Hepatocyte (in vitro differentiated cells): ENCODE measurements at regions not wholly inside any gene's neighbourhood (a gene's known extent, or its start where the extent isn't known, plus 50 kb on each side); places are given as distances from the start of the nearest gene placed in this dataset.

Source experiments
- EZH2 ChIP-seq: fragments of 200-600 bp; sonication (generic); IDR thresholded peaks from 2 replicates; pipeline ENCODE4 v1.6.1; 2016; ENCODE audit warnings: antibody characterized with exemption, mild to moderate bottlenecking, borderline replicate concordance
- EZH2phosphoT487 ChIP-seq: fragments of 200-600 bp; sonication (generic); IDR thresholded peaks from one replicate; pipeline ENCODE4 v1.6.1; 2018; ENCODE audit warnings: antibody characterized with exemption, mild to moderate bottlenecking, low read depth, moderate library complexity; ENCODE audit not compliant: unreplicated experiment, severe bottlenecking
- TF ChIP-seq, protein P1 (sequence below): fragments of 200-600 bp; sonication (generic); IDR thresholded peaks from 2 replicates; pipeline ENCODE4 v1.5.1; 2016; ENCODE audit warnings: antibody characterized with exemption, mild to moderate bottlenecking; ENCODE audit not compliant: poor library complexity

DNA sequence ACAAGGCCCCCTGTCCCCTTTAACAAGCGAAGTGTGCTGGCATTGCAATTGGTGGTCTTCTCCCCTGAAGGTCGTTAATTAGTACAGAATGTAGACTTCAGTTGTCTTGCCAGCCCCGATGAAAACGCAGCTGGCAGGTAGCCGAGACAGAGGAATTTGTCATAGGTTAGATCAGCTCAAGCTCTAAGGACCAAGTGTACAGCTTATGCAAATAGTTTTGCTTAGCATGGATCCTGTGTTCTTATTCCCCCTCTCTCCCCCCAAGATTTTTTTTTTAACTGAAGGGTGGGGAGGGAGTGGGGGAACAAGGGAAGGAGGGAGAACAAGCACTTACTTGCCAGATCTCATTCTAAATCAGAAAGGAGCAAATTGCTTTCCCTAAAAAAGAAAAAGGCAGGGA is 58.6 kb upstream of the PARP11 start:
- TF ChIP-seq EZH2phosphoT487 (no peak), EZH2 (no peak)
- TF ChIP-seq, protein P1, sequence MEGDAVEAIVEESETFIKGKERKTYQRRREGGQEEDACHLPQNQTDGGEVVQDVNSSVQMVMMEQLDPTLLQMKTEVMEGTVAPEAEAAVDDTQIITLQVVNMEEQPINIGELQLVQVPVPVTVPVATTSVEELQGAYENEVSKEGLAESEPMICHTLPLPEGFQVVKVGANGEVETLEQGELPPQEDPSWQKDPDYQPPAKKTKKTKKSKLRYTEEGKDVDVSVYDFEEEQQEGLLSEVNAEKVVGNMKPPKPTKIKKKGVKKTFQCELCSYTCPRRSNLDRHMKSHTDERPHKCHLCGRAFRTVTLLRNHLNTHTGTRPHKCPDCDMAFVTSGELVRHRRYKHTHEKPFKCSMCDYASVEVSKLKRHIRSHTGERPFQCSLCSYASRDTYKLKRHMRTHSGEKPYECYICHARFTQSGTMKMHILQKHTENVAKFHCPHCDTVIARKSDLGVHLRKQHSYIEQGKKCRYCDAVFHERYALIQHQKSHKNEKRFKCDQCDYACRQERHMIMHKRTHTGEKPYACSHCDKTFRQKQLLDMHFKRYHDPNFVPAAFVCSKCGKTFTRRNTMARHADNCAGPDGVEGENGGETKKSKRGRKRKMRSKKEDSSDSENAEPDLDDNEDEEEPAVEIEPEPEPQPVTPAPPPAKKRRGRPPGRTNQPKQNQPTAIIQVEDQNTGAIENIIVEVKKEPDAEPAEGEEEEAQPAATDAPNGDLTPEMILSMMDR, result no peak
